Osteocyte (in vitro differentiated cells): ENCODE measurements at regions not wholly inside any gene's neighbourhood (a gene's known extent, or its start where the extent isn't known, plus 50 kb on each side); places are given as distances from the start of the nearest gene placed in this dataset.

Experiments
- DNase-seq: peaks from one replicate; pipeline ENCODE4 v3.0.0; 2021; ENCODE audit warnings: mixed read lengths; ENCODE audit not compliant: unreplicated experiment; ENCODE audit errors: extremely low spot score
- H3K27ac Mint-ChIP-seq: one replicate; pipeline ENCODE4 v1.8.0; 2021; ENCODE audit warnings: mild to moderate bottlenecking, mixed read lengths; ENCODE audit not compliant: unreplicated experiment
- H3K27me3 Mint-ChIP-seq: one replicate; pipeline ENCODE4 v1.8.0; 2021; ENCODE audit warnings: mixed read lengths; ENCODE audit not compliant: unreplicated experiment
- H3K36me3 Mint-ChIP-seq: one replicate; pipeline ENCODE4 v1.8.0; 2021; ENCODE audit warnings: mixed read lengths; ENCODE audit not compliant: unreplicated experiment
- H3K4me1 Mint-ChIP-seq: one replicate; pipeline ENCODE4 v1.8.0; 2021; ENCODE audit warnings: mixed read lengths; ENCODE audit not compliant: unreplicated experiment
- H3K4me3 Mint-ChIP-seq: one replicate; pipeline ENCODE4 v1.8.0; 2021; ENCODE audit warnings: mild to moderate bottlenecking, moderate library complexity, mixed read lengths; ENCODE audit not compliant: unreplicated experiment
- H3K9me3 Mint-ChIP-seq: one replicate; pipeline ENCODE4 v1.8.0; 2021; ENCODE audit warnings: mixed read lengths; ENCODE audit not compliant: unreplicated experiment
- CTCF ChIP-seq: fragments of 200-600 bp; sonication (generic); IDR thresholded peaks from 2 replicates; pipeline ENCODE4 v1.5.0; 2021; ENCODE audit warnings: antibody characterized with exemption, mild to moderate bottlenecking, moderate library complexity

GRCh38 chr19:32063601-32064000, 281.8 kb upstream of the ZNF507 start:
- peaks cover 11% of the 10 kb centered on the region for H3K9me3 Mint-ChIP-seq
- no peaks in the 10 kb centered on the region for H3K36me3 Mint-ChIP-seq
- H3K27me3 Mint-ChIP-seq, result no peaks in the 10 kb centered on the region
- no peak for DNase-seq
- H3K27ac Mint-ChIP-seq, result no peak overlapping the region
- H3K4me1 Mint-ChIP-seq, result no peaks in the 10 kb centered on the region
- no peak overlapping the region for H3K4me3 Mint-ChIP-seq
- TF ChIP-seq CTCF, result no peak

- peaks cover 6% of the 10 kb centered on the region for H3K9me3 Mint-ChIP-seq
- H3K36me3 Mint-ChIP-seq, result no peaks in the 10 kb centered on the region
- no peak for DNase-seq
- TF ChIP-seq CTCF, result no peak
- H3K27ac Mint-ChIP-seq, result no peak overlapping the region
- H3K4me3 Mint-ChIP-seq, result no peak overlapping the region
- no peaks in the 10 kb centered on the region for H3K4me1 Mint-ChIP-seq
- no peaks in the 10 kb centered on the region for H3K27me3 Mint-ChIP-seq
These were observed 279.4 kb upstream of the ZNF507 start for GRCh38 chr19:32066056-32066455.

GRCh38 chr19:32067685-32068084, 277.7 kb upstream of the ZNF507 start:
- H3K36me3 Mint-ChIP-seq, result no peaks in the 10 kb centered on the region
- H3K27me3 Mint-ChIP-seq, result no peaks in the 10 kb centered on the region
- DNase-seq, result no peak
- peaks cover 6% of the 10 kb centered on the region for H3K9me3 Mint-ChIP-seq
- no peak overlapping the region for H3K4me3 Mint-ChIP-seq
- no peak overlapping the region for H3K27ac Mint-ChIP-seq
- H3K4me1 Mint-ChIP-seq, result no peaks in the 10 kb centered on the region
- TF ChIP-seq CTCF, result no peak

- Mint-ChIP-seq H3K4me3 (no peak overlapping the region), H3K27ac (no peak overlapping the region), H3K9me3 (peaks cover 14% of the 10 kb centered on the region), H3K4me1 (no peaks in the 10 kb centered on the region), H3K36me3 (no peaks in the 10 kb centered on the region), H3K27me3 (no peaks in the 10 kb centered on the region)
- TF ChIP-seq CTCF, result no peak
- DNase-seq, result no peak
These were observed 276.6 kb upstream of the ZNF507 start for GRCh38 chr19:32068793-32069192.

- no peak for TF ChIP-seq CTCF
- Mint-ChIP-seq H3K4me1 (no peaks in the 10 kb centered on the region), H3K27me3 (no peaks in the 10 kb centered on the region), H3K27ac (no peak overlapping the region), H3K36me3 (no peaks in the 10 kb centered on the region), H3K4me3 (no peak overlapping the region), H3K9me3 (peaks cover 18% of the 10 kb centered on the region)
- no peak for DNase-seq
These were observed 275.3 kb upstream of the ZNF507 start for GRCh38 chr19:32070101-32070500.
